Transverse colon (tissue), 3 donors: ENCODE measurements at regions not wholly inside any gene's neighbourhood (a gene's known extent, or its start where the extent isn't known, plus 50 kb on each side); places are given as distances from the start of the nearest gene placed in this dataset.

ENCODE experiments used
- EP300 ChIP-seq: sonication (generic); formaldehyde crosslinking; IDR thresholded peaks from one replicate; pipeline ENCODE4 v1.6.1; 2017; ENCODE audit warnings: antibody characterized with exemption, low read depth
- POLR2A ChIP-seq: fragments of 450-650 bp; IDR thresholded peaks from one replicate; pipeline ENCODE4 v1.6.1; 2016; ENCODE audit warnings: antibody characterized with exemption, mild to moderate bottlenecking, moderate library complexity
- TF ChIP-seq, protein P1 (sequence below), 5 experiments: fragments of 200-600 bp in 3 of 5; fragments of 450-650 bp in 2 of 5; sonication (generic) in 3 of 5; IDR thresholded peaks; 1 replicate in 2 of 5; 2 replicates in 3 of 5; pipeline ENCODE4 v1.5.1; 2016 to 2017; ENCODE audit warnings: antibody characterized with exemption in 5 of 5, inconsistent platforms in 3 of 5, mild to moderate bottlenecking in 2 of 5, moderate library complexity in 1 of 5

DNA sequence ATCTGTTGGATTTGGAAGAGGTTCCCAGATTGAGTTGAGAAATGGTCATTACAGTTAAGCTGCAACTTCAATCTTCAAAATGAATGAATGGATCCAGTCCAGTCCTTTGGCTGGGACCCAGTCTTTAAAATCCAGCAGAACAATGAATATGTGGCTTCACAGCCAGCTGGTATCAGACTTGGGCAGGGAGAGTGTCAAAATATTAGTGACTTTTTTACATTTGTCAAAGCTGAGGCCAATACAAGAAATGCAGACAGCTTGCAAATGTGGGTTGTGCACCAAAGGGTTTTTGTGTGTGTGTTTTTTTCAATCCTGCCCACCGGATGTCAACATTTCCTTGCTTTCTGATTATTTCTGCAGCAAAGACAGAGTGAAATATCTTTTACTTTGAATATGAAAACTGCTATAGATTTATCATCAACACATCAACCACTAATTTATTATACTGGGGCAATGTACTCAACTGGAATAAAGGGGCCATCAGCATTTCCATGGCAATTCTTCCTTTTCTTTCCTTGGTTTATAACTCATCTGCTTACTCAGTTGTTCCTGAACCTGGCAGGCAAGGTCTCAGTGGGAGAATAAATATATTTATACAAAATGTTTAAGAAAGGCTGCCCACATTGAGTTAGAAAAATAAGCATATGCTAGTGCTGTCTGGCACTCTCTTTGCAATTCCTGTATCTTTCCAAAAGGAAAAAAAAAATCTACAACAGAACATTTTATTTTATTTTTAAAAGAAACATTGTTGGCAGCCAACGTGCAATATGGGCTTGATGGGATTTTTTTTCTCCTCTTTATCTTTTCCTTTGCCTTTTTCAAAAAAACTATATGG lies 491.6 kb upstream of the C1orf87 start:
- TF ChIP-seq, protein P1, sequence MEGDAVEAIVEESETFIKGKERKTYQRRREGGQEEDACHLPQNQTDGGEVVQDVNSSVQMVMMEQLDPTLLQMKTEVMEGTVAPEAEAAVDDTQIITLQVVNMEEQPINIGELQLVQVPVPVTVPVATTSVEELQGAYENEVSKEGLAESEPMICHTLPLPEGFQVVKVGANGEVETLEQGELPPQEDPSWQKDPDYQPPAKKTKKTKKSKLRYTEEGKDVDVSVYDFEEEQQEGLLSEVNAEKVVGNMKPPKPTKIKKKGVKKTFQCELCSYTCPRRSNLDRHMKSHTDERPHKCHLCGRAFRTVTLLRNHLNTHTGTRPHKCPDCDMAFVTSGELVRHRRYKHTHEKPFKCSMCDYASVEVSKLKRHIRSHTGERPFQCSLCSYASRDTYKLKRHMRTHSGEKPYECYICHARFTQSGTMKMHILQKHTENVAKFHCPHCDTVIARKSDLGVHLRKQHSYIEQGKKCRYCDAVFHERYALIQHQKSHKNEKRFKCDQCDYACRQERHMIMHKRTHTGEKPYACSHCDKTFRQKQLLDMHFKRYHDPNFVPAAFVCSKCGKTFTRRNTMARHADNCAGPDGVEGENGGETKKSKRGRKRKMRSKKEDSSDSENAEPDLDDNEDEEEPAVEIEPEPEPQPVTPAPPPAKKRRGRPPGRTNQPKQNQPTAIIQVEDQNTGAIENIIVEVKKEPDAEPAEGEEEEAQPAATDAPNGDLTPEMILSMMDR (IDR thresholded peaks at IDR 0.05): no peak
- TF ChIP-seq EP300 (no peak), POLR2A (no peak)
